Nephron (organoid): ENCODE measurements at regions not wholly inside any gene's neighbourhood (a gene's known extent, or its start where the extent isn't known, plus 50 kb on each side); places are given as distances from the start of the nearest gene placed in this dataset.
A peak's percentile ranks its signal among the peaks of the same experiment; 100 is the strongest.

Source experiments
- H3K27ac Mint-ChIP-seq, 3 experiments: 2 replicates each; pipeline ENCODE4 v1.8.0; 2020; ENCODE audit warnings: mixed read lengths in 3 of 3, mild to moderate bottlenecking in 2 of 3, moderate library complexity in 1 of 3
- H3K27me3 Mint-ChIP-seq: 2 replicates; pipeline ENCODE4 v1.8.0; 2021; ENCODE audit warnings: low read depth, mild to moderate bottlenecking, moderate library complexity, mixed read lengths
- H3K36me3 Mint-ChIP-seq: 2 replicates; pipeline ENCODE4 v1.8.0; 2020; ENCODE audit warnings: low read depth, mixed read lengths
- H3K4me1 Mint-ChIP-seq: 2 replicates; pipeline ENCODE4 v1.8.0; 2020; ENCODE audit warnings: mixed read lengths
- H3K4me3 Mint-ChIP-seq, 3 experiments: 2 replicates each; pipeline ENCODE4 v1.8.0; 2020; ENCODE audit warnings: mild to moderate bottlenecking in 3 of 3, mixed read lengths in 3 of 3, moderate library complexity in 2 of 3
- H3K9me3 Mint-ChIP-seq: 2 replicates; pipeline ENCODE4 v1.8.0; 2020; ENCODE audit warnings: mixed read lengths
- CTCF ChIP-seq, 3 experiments: fragments of 200-600 bp; sonication (generic); IDR thresholded peaks; one replicate each; pipeline ENCODE4 v1.5.0; 2021; ENCODE audit warnings: antibody characterized with exemption in 3 of 3; ENCODE audit not compliant: unreplicated experiment in 3 of 3

- Mint-ChIP-seq H3K27me3 (peaks cover 6% of the 10 kb centered on the region), H3K4me3 (no peak overlapping the region), H3K4me1 (peaks cover 12% of the 10 kb centered on the region), H3K36me3 (no peaks in the 10 kb centered on the region), H3K9me3 (peaks cover 3% of the 10 kb centered on the region), H3K27ac (no peak overlapping the region)
- TF ChIP-seq CTCF (IDR thresholded peaks at IDR 0.05; ENCODE audit: unreplicated experiment in 3 of 3), result no peak
Measured at GRCh38 chr2:23269747-23270146, 115.2 kb upstream of the KLHL29 start.

- H3K36me3 Mint-ChIP-seq, result no peaks in the 10 kb centered on the region
Measured at GRCh38 chr2:23270810-23271209, 114.2 kb upstream of the KLHL29 start.

GRCh38 chr2:23271230-23271629 is 113.7 kb upstream of the KLHL29 start:
- no peak for TF ChIP-seq CTCF (IDR thresholded peaks at IDR 0.05; ENCODE audit: unreplicated experiment in 3 of 3)
- H3K4me3 Mint-ChIP-seq, result no peak overlapping the region
- H3K4me1 Mint-ChIP-seq, result peaks cover 12% of the 10 kb centered on the region
- H3K27me3 Mint-ChIP-seq, result peaks cover 6% of the 10 kb centered on the region
- H3K9me3 Mint-ChIP-seq, result peaks cover 3% of the 10 kb centered on the region
- H3K27ac Mint-ChIP-seq, result no peak overlapping the region
- no peaks in the 10 kb centered on the region for H3K36me3 Mint-ChIP-seq

More at GRCh38 chr2:23270810-23271209, 114.2 kb upstream of the KLHL29 start:
- Mint-ChIP-seq H3K27ac (no peak overlapping the region), H3K27me3 (peaks cover 6% of the 10 kb centered on the region), H3K4me3 (no peak overlapping the region), H3K4me1 (peaks cover 12% of the 10 kb centered on the region), H3K9me3 (peaks cover 3% of the 10 kb centered on the region)
- TF ChIP-seq CTCF (IDR thresholded peaks at IDR 0.05; ENCODE audit: unreplicated experiment in 3 of 3), result no peak

GRCh38 chr2:23273786-23274185 is 111.2 kb upstream of the KLHL29 start:
- no peak overlapping the region for H3K27ac Mint-ChIP-seq
- TF ChIP-seq CTCF (IDR thresholded peaks at IDR 0.05; ENCODE audit: unreplicated experiment in 3 of 3), result no peak
- no peak overlapping the region for H3K4me3 Mint-ChIP-seq
- peaks cover 3% of the 10 kb centered on the region for H3K9me3 Mint-ChIP-seq
- peaks cover 11% of the 10 kb centered on the region for H3K27me3 Mint-ChIP-seq
- H3K4me1 Mint-ChIP-seq, result peaks cover 12% of the 10 kb centered on the region
- no peaks in the 10 kb centered on the region for H3K36me3 Mint-ChIP-seq

- no peak overlapping the region for H3K27ac Mint-ChIP-seq
- H3K27me3 Mint-ChIP-seq, result peaks cover 5% of the 10 kb centered on the region
- no peak overlapping the region for H3K4me3 Mint-ChIP-seq
- no peaks in the 10 kb centered on the region for H3K36me3 Mint-ChIP-seq
- no peak for TF ChIP-seq CTCF (IDR thresholded peaks at IDR 0.05; ENCODE audit: unreplicated experiment in 3 of 3)
- no peaks in the 10 kb centered on the region for H3K9me3 Mint-ChIP-seq
- H3K4me1 Mint-ChIP-seq, result peaks cover 8% of the 10 kb centered on the region
Measured at GRCh38 chr2:23280401-23280800, 104.6 kb upstream of the KLHL29 start.

- Mint-ChIP-seq H3K36me3 (no peaks in the 10 kb centered on the region), H3K9me3 (no peaks in the 10 kb centered on the region), H3K4me1 (peaks cover 33% of the 10 kb centered on the region), H3K27ac (peak overlapping the region in 2 of 3 experiments; percentile 13 to 26), H3K27me3 (no peaks in the 10 kb centered on the region), H3K4me3 (no peak overlapping the region)
- TF ChIP-seq CTCF (IDR thresholded peaks at IDR 0.05; ENCODE audit: unreplicated experiment in 3 of 3), result no peak
Measured at GRCh38 chr2:23283653-23284052, 101.3 kb upstream of the KLHL29 start.
